Activated CD4-positive, alpha-beta memory T cell treated with anti-CD3 and anti-CD28 coated beads, Interleukin-2, amount 10 ng/mL, durations not matched to agents 7 days and 5 days (primary cell): ENCODE measurements at regions not wholly inside any gene's neighbourhood (a gene's known extent, or its start where the extent isn't known, plus 50 kb on each side); places are given as distances from the start of the nearest gene placed in this dataset.
"Not testable (repeated sequence)": the region's sequence is repeated elsewhere in the genome, so short reads cannot be mapped to it uniquely, and the experiment has no call there.

ENCODE experiments used
- CTCF ChIA-PET: fragments of 350-600 bp; sonication (Branson Sonifier 250); formaldehyde crosslinking; loops from one replicate; lab custom pipeline; 2021; ENCODE audit warnings: antibody characterized with exemption, inconsistent platforms; lab: Charles Lee
- POLR2A ChIA-PET: fragments of 350-600 bp; sonication (Branson Sonifier 250); formaldehyde crosslinking; loops from one replicate; lab custom pipeline; 2021; ENCODE audit warnings: antibody characterized with exemption; lab: Charles Lee
- DNase-seq: peaks from one replicate; pipeline ENCODE4 v3.0.0-alpha.2; 2020
- H3K27ac Mint-ChIP-seq: one replicate; pipeline ENCODE4 v1.8.0; 2021; ENCODE audit warnings: mild to moderate bottlenecking, mixed read lengths
- H3K27me3 Mint-ChIP-seq: one replicate; pipeline ENCODE4 v1.8.0; 2021; ENCODE audit warnings: mixed read lengths
- H3K36me3 Mint-ChIP-seq: one replicate; pipeline ENCODE4 v1.8.0; 2021; ENCODE audit warnings: low read depth, mixed read lengths
- H3K4me1 Mint-ChIP-seq: one replicate; pipeline ENCODE4 v1.8.0; 2021; ENCODE audit warnings: mixed read lengths
- H3K4me3 Mint-ChIP-seq: one replicate; pipeline ENCODE4 v1.8.0; 2021; ENCODE audit warnings: mild to moderate bottlenecking, mixed read lengths
- H3K9me3 Mint-ChIP-seq: one replicate; pipeline ENCODE4 v1.8.0; 2021; ENCODE audit warnings: mixed read lengths

GRCh38 chr12:18824287-18824686 is 86.4 kb downstream of the CAPZA3 start:
- no peak overlapping the region for H3K4me3 Mint-ChIP-seq
- no peak overlapping the region for H3K27ac Mint-ChIP-seq
- H3K9me3 Mint-ChIP-seq: no peaks in the 10 kb centered on the region
- no peak for DNase-seq
- CTCF ChIA-PET: no interaction called here
- peaks cover 3% of the 10 kb centered on the region for H3K27me3 Mint-ChIP-seq
- POLR2A ChIA-PET: no interaction called here
- no peaks in the 10 kb centered on the region for H3K4me1 Mint-ChIP-seq
- no peaks in the 10 kb centered on the region for H3K36me3 Mint-ChIP-seq

GRCh38 chr12:18825138-18825537 is 87.2 kb downstream of the CAPZA3 start:
- CTCF ChIA-PET: no interaction called here
- Mint-ChIP-seq H3K9me3 (no peaks in the 10 kb centered on the region), H3K36me3 (no peaks in the 10 kb centered on the region), H3K27ac (no peak overlapping the region), H3K4me3 (no peak overlapping the region), H3K27me3 (peaks cover 3% of the 10 kb centered on the region), H3K4me1 (no peaks in the 10 kb centered on the region)
- no peak for DNase-seq
- POLR2A ChIA-PET: no interaction called here

- Mint-ChIP-seq H3K9me3 (no peaks in the 10 kb centered on the region), H3K27ac (no peak overlapping the region), H3K4me1 (no peaks in the 10 kb centered on the region), H3K27me3 (peaks cover 2% of the 10 kb centered on the region), H3K36me3 (no peaks in the 10 kb centered on the region), H3K4me3 (no peak overlapping the region)
- POLR2A ChIA-PET: no interaction called here
- CTCF ChIA-PET: no interaction called here
- no peak for DNase-seq
These were observed 90.0 kb downstream of the CAPZA3 start for GRCh38 chr12:18827913-18828312.

DNA sequence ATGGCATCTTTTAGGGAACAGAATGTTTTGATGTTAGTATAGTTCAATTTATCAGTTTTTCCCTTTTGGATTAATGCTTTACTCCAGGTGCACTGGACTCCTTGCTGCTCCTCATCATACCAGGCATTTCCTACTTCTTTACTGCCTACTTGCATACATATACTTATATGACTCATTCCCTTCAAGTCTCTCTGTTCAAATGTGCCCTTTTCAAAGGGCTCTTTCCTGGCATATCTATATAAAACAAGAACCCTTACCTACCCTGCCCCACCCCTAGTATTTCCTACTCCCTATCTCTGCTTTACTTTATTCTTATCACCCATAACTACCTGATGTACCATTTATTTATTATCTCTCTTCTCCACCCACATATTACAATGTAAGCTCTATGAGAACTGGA is 90.6 kb downstream of the CAPZA3 start:
- CTCF ChIA-PET: no interaction called here
- H3K27ac Mint-ChIP-seq: no peak overlapping the region
- no peaks in the 10 kb centered on the region for H3K4me1 Mint-ChIP-seq
- POLR2A ChIA-PET: no interaction called here
- no peaks in the 10 kb centered on the region for H3K9me3 Mint-ChIP-seq
- H3K4me3 Mint-ChIP-seq: no peak overlapping the region
- H3K27me3 Mint-ChIP-seq: peaks cover 2% of the 10 kb centered on the region
- H3K36me3 Mint-ChIP-seq: no peaks in the 10 kb centered on the region
- DNase-seq: no peak

DNA sequence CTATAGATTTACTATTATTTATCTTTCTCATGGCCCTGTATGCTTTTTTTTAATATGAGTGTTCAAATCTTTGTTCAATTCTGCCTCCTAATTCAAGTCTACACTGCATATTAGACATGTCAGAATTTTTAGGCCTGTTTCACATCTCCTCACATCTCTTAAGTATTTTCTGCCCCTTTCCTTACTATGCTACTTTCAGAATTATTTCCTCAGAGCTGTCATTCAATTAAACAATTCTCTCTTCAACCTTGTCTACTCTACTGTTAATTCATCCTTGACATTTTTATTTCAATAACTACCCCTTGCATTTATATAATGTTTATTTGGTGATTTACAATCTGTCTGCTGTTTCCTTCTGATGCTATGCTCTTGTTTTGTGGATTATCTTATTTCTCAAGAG is 91.1 kb downstream of the CAPZA3 start:
- CTCF ChIA-PET: no interaction called here
- POLR2A ChIA-PET: no interaction called here
- Mint-ChIP-seq H3K9me3 (no peaks in the 10 kb centered on the region), H3K27ac (no peak overlapping the region), H3K27me3 (peaks cover 2% of the 10 kb centered on the region), H3K36me3 (no peaks in the 10 kb centered on the region), H3K4me3 (no peak overlapping the region), H3K4me1 (no peaks in the 10 kb centered on the region)
- DNase-seq: no peak

GRCh38 chr12:18832932-18833331 is 95.0 kb downstream of the CAPZA3 start:
- H3K4me1 Mint-ChIP-seq, H3K9me3 Mint-ChIP-seq, H3K4me3 Mint-ChIP-seq, H3K27ac Mint-ChIP-seq, H3K36me3 Mint-ChIP-seq, POLR2A ChIA-PET, DNase-seq, H3K27me3 Mint-ChIP-seq, CTCF ChIA-PET: not testable (repeated sequence)

GRCh38 chr12:18837025-18837424 is 99.1 kb downstream of the CAPZA3 start:
- no peaks in the 10 kb centered on the region for H3K36me3 Mint-ChIP-seq
- DNase-seq: no peak
- H3K4me1 Mint-ChIP-seq: no peaks in the 10 kb centered on the region
- H3K4me3 Mint-ChIP-seq: no peak overlapping the region
- no peak overlapping the region for H3K27ac Mint-ChIP-seq
- POLR2A ChIA-PET: no interaction called here
- H3K9me3 Mint-ChIP-seq: no peaks in the 10 kb centered on the region
- CTCF ChIA-PET: no interaction called here
- no peaks in the 10 kb centered on the region for H3K27me3 Mint-ChIP-seq

GRCh38 chr12:18837505-18837904 is 99.6 kb downstream of the CAPZA3 start:
- ChIA-PET POLR2A (no interaction called here), CTCF (interaction anchor here (0.7 kb wide), 1 partner anchor 1672 kb away, joined by 3 read pairs; no protein-coding TSS in a partner anchor)
- Mint-ChIP-seq H3K9me3 (no peaks in the 10 kb centered on the region), H3K27ac (no peak overlapping the region), H3K4me3 (no peak overlapping the region), H3K36me3 (no peaks in the 10 kb centered on the region), H3K4me1 (no peaks in the 10 kb centered on the region), H3K27me3 (no peaks in the 10 kb centered on the region)
- no peak for DNase-seq

DNA sequence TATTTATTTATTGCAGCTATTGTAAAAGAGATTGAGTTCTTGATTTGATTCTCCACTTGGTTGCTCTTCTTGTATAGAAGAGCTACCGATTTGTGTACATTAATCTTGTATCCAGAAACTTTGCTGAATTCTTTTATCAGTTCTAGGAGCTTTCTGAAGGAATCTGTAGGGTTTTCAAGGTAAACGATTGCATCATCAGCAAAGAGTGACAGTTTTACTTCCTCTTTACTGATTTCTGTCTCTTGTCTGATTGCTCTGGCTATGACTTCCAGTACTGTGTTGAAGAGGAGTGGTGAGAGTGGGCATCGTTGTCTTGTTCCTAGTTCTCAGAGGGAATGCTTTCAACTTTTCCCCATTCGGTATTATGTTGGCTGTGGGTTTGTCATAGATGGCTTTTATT is 103.1 kb downstream of the CAPZA3 start:
- DNase-seq, CTCF ChIA-PET, H3K9me3 Mint-ChIP-seq, H3K4me3 Mint-ChIP-seq, H3K4me1 Mint-ChIP-seq, H3K27me3 Mint-ChIP-seq, H3K36me3 Mint-ChIP-seq, H3K27ac Mint-ChIP-seq, POLR2A ChIA-PET: not testable (repeated sequence)

- no peak overlapping the region for H3K27ac Mint-ChIP-seq
- peaks cover 9% of the 10 kb centered on the region for H3K27me3 Mint-ChIP-seq
- H3K9me3 Mint-ChIP-seq: no peaks in the 10 kb centered on the region
- DNase-seq: no peak
- H3K4me1 Mint-ChIP-seq: no peaks in the 10 kb centered on the region
- ChIA-PET CTCF (no interaction called here), POLR2A (no interaction called here)
- no peaks in the 10 kb centered on the region for H3K36me3 Mint-ChIP-seq
- H3K4me3 Mint-ChIP-seq: no peak overlapping the region
These were observed 111.2 kb downstream of the CAPZA3 start for GRCh38 chr12:18849080-18849479.

DNA sequence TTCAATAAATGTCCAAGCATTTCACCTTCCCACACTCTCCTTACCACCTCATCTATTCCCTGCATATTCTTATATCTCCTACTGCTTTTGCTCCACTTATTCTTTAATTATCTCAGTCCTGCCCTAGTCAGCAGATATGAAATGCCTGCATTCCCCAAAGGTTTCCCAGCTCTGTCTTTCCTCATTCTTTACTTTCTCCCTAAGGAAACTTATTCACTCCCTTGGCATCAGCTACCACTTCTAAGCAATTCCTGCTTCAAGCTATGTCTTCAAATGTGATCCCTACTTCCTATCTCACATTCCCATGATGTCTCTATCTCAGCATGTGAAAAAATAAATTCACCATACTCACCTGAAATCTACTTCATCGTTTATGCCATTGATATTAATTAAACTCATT is 111.8 kb downstream of the CAPZA3 start:
- DNase-seq: no peak
- ChIA-PET POLR2A (no interaction called here), CTCF (interaction anchor here (0.9 kb wide), 1 partner anchor 11 kb away, joined by 3 read pairs; no protein-coding TSS in a partner anchor)
- H3K9me3 Mint-ChIP-seq: no peaks in the 10 kb centered on the region
- H3K36me3 Mint-ChIP-seq: no peaks in the 10 kb centered on the region
- H3K4me3 Mint-ChIP-seq: no peak overlapping the region
- no peak overlapping the region for H3K27ac Mint-ChIP-seq
- peaks cover 9% of the 10 kb centered on the region for H3K27me3 Mint-ChIP-seq
- H3K4me1 Mint-ChIP-seq: no peaks in the 10 kb centered on the region

- Mint-ChIP-seq H3K36me3 (no peaks in the 10 kb centered on the region), H3K4me3 (no peak overlapping the region), H3K27me3 (peaks cover 9% of the 10 kb centered on the region), H3K27ac (no peak overlapping the region), H3K9me3 (no peaks in the 10 kb centered on the region), H3K4me1 (no peaks in the 10 kb centered on the region)
- CTCF ChIA-PET: interaction anchor here (0.7 to 0.9 kb wide), 2 partner anchors 10 to 454 kb away, joined by 3 to 4 read pairs; no protein-coding TSS in a partner anchor
- no peak for DNase-seq
- POLR2A ChIA-PET: no interaction called here
These were observed 112.8 kb downstream of the CAPZA3 start for GRCh38 chr12:18850752-18851151.

GRCh38 chr12:18851271-18851670 is 113.4 kb downstream of the CAPZA3 start:
- ChIA-PET CTCF (no interaction called here), POLR2A (no interaction called here)
- peaks cover 9% of the 10 kb centered on the region for H3K27me3 Mint-ChIP-seq
- DNase-seq: no peak
- H3K36me3 Mint-ChIP-seq: no peaks in the 10 kb centered on the region
- H3K27ac Mint-ChIP-seq: no peak overlapping the region
- H3K4me1 Mint-ChIP-seq: no peaks in the 10 kb centered on the region
- H3K9me3 Mint-ChIP-seq: no peaks in the 10 kb centered on the region
- H3K4me3 Mint-ChIP-seq: no peak overlapping the region

DNA sequence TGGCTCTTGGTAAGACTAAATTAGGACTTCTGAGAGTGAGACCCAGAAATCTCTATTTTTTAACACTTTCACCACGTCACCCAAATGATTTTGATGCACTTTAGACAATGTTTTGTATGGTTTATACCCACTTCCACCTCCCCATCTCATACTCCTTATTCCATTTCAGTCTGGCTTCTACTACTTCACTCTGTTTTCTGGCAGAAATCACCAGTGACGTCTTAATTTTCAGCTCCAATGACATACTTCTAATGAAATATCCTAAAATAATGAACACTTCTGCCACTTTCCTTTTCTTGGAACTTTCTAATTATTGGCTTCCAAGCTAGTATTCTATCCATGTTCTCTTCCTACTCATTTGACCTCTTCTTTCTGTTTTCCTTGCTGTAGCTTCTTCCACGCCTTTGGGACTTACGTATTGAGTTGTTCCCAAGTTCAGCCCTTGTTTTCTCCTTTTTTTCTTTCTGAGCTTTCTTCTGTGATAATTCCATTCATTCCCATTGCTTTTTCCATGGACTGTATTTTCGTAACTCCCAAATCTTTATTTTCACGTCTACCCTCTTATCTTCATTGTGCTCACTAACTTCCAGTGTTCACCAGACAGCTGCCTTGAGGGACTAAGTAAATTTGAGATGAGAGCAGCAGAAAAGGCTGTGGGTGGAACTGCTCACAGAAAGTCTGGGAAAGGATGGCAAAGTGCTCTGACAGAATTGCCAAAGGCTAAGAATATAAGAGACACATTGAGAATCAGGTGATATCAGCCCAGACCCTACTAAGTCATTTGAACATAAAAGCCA is 115.8 kb downstream of the CAPZA3 start:
- no peak for DNase-seq
- CTCF ChIA-PET: no interaction called here
- Mint-ChIP-seq H3K27ac (no peak overlapping the region), H3K4me1 (no peaks in the 10 kb centered on the region), H3K9me3 (no peaks in the 10 kb centered on the region), H3K27me3 (peaks cover 12% of the 10 kb centered on the region), H3K4me3 (no peak overlapping the region), H3K36me3 (no peaks in the 10 kb centered on the region)
- POLR2A ChIA-PET: no interaction called here
